SU-DHL-6 (cell line): ENCODE measurements at regions not wholly inside any gene's neighbourhood (a gene's known extent, or its start where the extent isn't known, plus 50 kb on each side); places are given as distances from the start of the nearest gene placed in this dataset.

Experiments
- H2AFZ ChIP-seq: fragments of 200-600 bp; sonication (generic); 2 replicates; pipeline ENCODE4 v1.6.1; 2014; ENCODE audit warnings: low read depth, mild to moderate bottlenecking, moderate library complexity, mixed read lengths, antibody characterized with exemption, low read length; ENCODE audit not compliant: severe bottlenecking
- H3F3A ChIP-seq: fragments of 200-600 bp; shearing (Covaris generic); 2 replicates; pipeline ENCODE4 v1.6.0; 2016; ENCODE audit warnings: antibody characterized with exemption, mild to moderate bottlenecking; ENCODE audit not compliant: insufficient read depth
- H3K27ac ChIP-seq: fragments of 200-600 bp; sonication (generic); 2 replicates; pipeline ENCODE4 v1.5.1; 2016; ENCODE audit warnings: low read depth, mild to moderate bottlenecking, low read length, moderate library complexity, mixed read lengths
- H3K27me3 ChIP-seq: fragments of 200-600 bp; sonication (generic), shearing (Covaris generic); 2 replicates; pipeline ENCODE4 v1.6.0; 2014; ENCODE audit warnings: mild to moderate bottlenecking, low read length
- H3K36me3 ChIP-seq: fragments of 200-600 bp; sonication (generic); 2 replicates; pipeline ENCODE4 v1.6.1; 2014; ENCODE audit warnings: mild to moderate bottlenecking, low read length, mixed read lengths
- H3K4me2 ChIP-seq: fragments of 300-600, 200-600 bp; shearing (Covaris generic), sonication (generic); 2 replicates; pipeline ENCODE4 v1.6.0; 2014; ENCODE audit warnings: low read length, low read depth, mild to moderate bottlenecking; ENCODE audit not compliant: poor library complexity, severe bottlenecking
- H3K4me3 ChIP-seq: fragments of 200-600 bp; sonication (generic); 2 replicates; pipeline ENCODE4 v1.5.1; 2014; ENCODE audit warnings: antibody characterized with exemption, low read length, mild to moderate bottlenecking, mixed read lengths; ENCODE audit not compliant: insufficient read depth, poor library complexity, severe bottlenecking
- H3K79me2 ChIP-seq: fragments of 200-600 bp; sonication (generic); 2 replicates; pipeline ENCODE4 v1.6.1; 2014; ENCODE audit warnings: mild to moderate bottlenecking, low read length, moderate library complexity; ENCODE audit not compliant: insufficient read depth
- H3K9ac ChIP-seq: fragments of 200-600 bp; sonication (generic); 2 replicates; pipeline ENCODE4 v1.7.0; 2014; ENCODE audit warnings: mild to moderate bottlenecking, low read length
- H3K9me2 ChIP-seq: fragments of 200-600 bp; sonication (generic); replicated peaks from 2 replicates; pipeline ENCODE4 v1.6.1; 2014; ENCODE audit warnings: low read length; ENCODE audit not compliant: insufficient read depth
- H3K9me3 ChIP-seq: fragments of 200-600 bp; sonication (generic); 2 replicates; pipeline ENCODE4 v1.6.1; 2014; ENCODE audit warnings: low read length, mixed read lengths; ENCODE audit not compliant: insufficient read depth
- H4K20me1 ChIP-seq: fragments of 200-600 bp; sonication (generic); 2 replicates; pipeline ENCODE4 v1.6.1; 2014; ENCODE audit warnings: low read depth, mild to moderate bottlenecking, antibody characterized with exemption, low read length, moderate library complexity, mixed read lengths
- CTCF ChIP-seq: fragments of 200-600 bp; sonication (generic); IDR thresholded peaks from one replicate; pipeline ENCODE4 v1.5.1; 2017; ENCODE audit warnings: antibody characterized with exemption, mild to moderate bottlenecking, low read length, moderate library complexity; ENCODE audit not compliant: insufficient read depth, poor library complexity, severe bottlenecking
- EZH2phosphoT487 ChIP-seq: fragments of 200-600 bp; sonication (generic), shearing (Covaris generic); conservative IDR thresholded peaks from 2 replicates; pipeline ENCODE4 v1.6.1; 2018; ENCODE audit warnings: mild to moderate bottlenecking, antibody characterized with exemption, low read length, moderate library complexity, mixed read lengths

- H3K9me3 ChIP-seq: no peaks in the 10 kb centered on the region
- H3K4me2 ChIP-seq: no peak overlapping the region
- H3K9me2 ChIP-seq: no peaks in the 10 kb centered on the region
- no peaks in the 10 kb centered on the region for H4K20me1 ChIP-seq
- no peak overlapping the region for H2AFZ ChIP-seq
- H3K27me3 ChIP-seq: no peaks in the 10 kb centered on the region
- no peaks in the 10 kb centered on the region for H3K79me2 ChIP-seq
- no peak for TF ChIP-seq CTCF
- TF ChIP-seq EZH2phosphoT487: no peak
- no peaks in the 10 kb centered on the region for H3K36me3 ChIP-seq
- H3K4me3 ChIP-seq: no peak overlapping the region
- H3F3A ChIP-seq: no peaks in the 10 kb centered on the region
- H3K9ac ChIP-seq: no peak overlapping the region
- no peak overlapping the region for H3K27ac ChIP-seq
These were observed 192.1 kb downstream of the TBX22 start for GRCh38 chrX:80206647-80207046.

DNA sequence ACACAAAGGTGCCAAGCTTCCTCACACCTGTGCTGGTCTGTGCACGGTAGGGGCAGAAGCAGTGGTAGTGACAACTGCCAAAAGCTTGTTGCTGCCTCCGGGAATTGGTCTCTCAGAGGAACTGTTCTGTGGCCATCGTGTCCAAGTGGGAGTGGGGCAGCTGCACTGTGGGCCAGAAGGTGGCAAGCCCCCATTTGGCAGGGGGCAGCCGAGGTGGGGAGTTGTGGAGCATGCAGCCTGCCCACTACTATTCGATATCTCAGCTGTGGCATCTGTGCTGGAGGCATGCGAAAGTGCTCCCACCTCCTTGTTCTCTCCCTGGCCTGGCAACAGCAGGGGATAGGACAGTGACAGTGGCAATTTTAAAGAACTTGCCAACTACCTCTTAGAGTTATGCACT, 192.8 kb downstream of the TBX22 start:
- no peak overlapping the region for H3K27ac ChIP-seq
- H3K4me3 ChIP-seq: no peak overlapping the region
- H3K36me3 ChIP-seq: no peaks in the 10 kb centered on the region
- no peaks in the 10 kb centered on the region for H3K27me3 ChIP-seq
- H3F3A ChIP-seq: no peaks in the 10 kb centered on the region
- no peak overlapping the region for H2AFZ ChIP-seq
- no peaks in the 10 kb centered on the region for H3K9me2 ChIP-seq
- H3K4me2 ChIP-seq: no peak overlapping the region
- TF ChIP-seq CTCF: no peak
- TF ChIP-seq EZH2phosphoT487: no peak
- H4K20me1 ChIP-seq: no peaks in the 10 kb centered on the region
- no peaks in the 10 kb centered on the region for H3K9me3 ChIP-seq
- H3K9ac ChIP-seq: no peak overlapping the region
- no peaks in the 10 kb centered on the region for H3K79me2 ChIP-seq

GRCh38 chrX:80216086-80216485, 201.5 kb downstream of the TBX22 start:
- no peak for TF ChIP-seq CTCF
- TF ChIP-seq EZH2phosphoT487: no peak
- Histone ChIP-seq H2AFZ (no peak overlapping the region), H3K9me2 (no peaks in the 10 kb centered on the region), H3K9me3 (no peaks in the 10 kb centered on the region), H3K4me2 (no peak overlapping the region), H3F3A (no peaks in the 10 kb centered on the region), H3K9ac (no peak overlapping the region), H3K27me3 (no peaks in the 10 kb centered on the region), H3K27ac (no peak overlapping the region), H3K79me2 (no peaks in the 10 kb centered on the region), H4K20me1 (no peaks in the 10 kb centered on the region), H3K36me3 (no peaks in the 10 kb centered on the region), H3K4me3 (no peak overlapping the region)
